Uterus (tissue), 2 donors: ENCODE measurements at regions not wholly inside any gene's neighbourhood (a gene's known extent, or its start where the extent isn't known, plus 50 kb on each side); places are given as distances from the start of the nearest gene placed in this dataset.

Source experiments
- CTCF ChIP-seq, 4 experiments: fragments of 200-600 bp in 2 of 4; fragments of 450-650 bp in 2 of 4; sonication (generic) in 2 of 4; IDR thresholded peaks; one replicate each; pipeline ENCODE4 v1.5.1; 2016 to 2019; ENCODE audit warnings: antibody characterized with exemption in 4 of 4, mild to moderate bottlenecking in 2 of 4, moderate library complexity in 1 of 4
- POLR2A ChIP-seq, 2 donors: fragments of 450-650 bp; IDR thresholded peaks; one replicate each; pipeline ENCODE4 v1.6.1; 2016; ENCODE audit warnings: antibody characterized with exemption in 2 of 2, mild to moderate bottlenecking in 1 of 2, moderate library complexity in 1 of 2

DNA sequence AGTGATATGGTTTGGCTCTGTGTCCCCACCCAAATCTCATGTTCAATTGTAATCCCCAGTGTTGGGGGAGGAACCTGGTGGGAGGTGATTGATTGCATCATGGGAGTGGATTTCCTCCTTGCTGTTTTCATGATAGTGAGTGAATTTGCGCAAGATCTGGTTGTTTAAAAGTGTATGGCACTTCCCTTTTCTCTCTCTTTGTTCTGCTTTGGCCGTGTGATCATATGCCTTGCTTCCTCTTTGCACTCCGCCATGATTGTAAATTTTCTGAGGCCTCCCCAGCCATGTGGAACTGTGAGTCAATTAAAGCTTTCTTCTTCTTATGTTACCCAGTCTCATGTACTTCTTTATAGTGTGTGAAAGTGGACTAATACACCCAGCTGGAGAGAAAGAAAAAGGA is 113.0 kb upstream of the AADAT start:
- TF ChIP-seq CTCF (IDR thresholded peaks at IDR 0.05) (no peak), POLR2A (IDR thresholded peaks at IDR 0.05) (no peak)
